ENCODE measurements at regions not wholly inside any gene's neighbourhood (a gene's known extent, or its start where the extent isn't known, plus 50 kb on each side); places are given as distances from the start of the nearest gene placed in this dataset.
"Not testable (repeated sequence)": the region's sequence is repeated elsewhere in the genome, so short reads cannot be mapped to it uniquely, and the experiment has no call there.

GRCh38 chr3:159229116-159229680, 427.3 kb downstream of the MFSD1 start:
- no peak for DNase-seq (ENCODE audit: low read depth, low spot score)

- DNase-seq (ENCODE audit: low read depth, low spot score), result no peak
These were observed 431.1 kb downstream of the MFSD1 start for GRCh38 chr3:159232966-159233365.

- DNase-seq (ENCODE audit: low read depth, low spot score), result no peak
These were observed 431.9 kb downstream of the MFSD1 start for GRCh38 chr3:159233734-159234133.

DNA sequence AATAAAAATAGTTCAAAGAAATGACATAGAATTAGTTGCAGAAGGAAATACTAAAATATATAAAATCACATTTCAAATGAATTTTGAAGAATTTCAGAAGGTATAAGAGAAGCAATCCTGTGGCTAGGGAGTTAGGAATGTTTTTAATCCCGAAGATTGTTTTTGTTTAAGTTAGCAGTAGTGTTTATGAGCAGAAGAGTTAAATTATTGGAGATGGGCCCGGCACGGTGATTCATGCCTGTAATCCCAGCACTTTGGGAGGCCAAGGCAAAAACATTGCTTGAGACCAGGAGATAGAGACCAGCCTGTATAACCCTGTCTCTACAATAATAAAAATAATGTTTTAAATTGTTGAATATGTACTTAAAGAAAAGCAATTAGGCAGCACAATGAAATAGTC, 432.5 kb downstream of the MFSD1 start:
- DNase-seq (ENCODE audit: low read depth, low spot score), result peak; percentile 21

DNA sequence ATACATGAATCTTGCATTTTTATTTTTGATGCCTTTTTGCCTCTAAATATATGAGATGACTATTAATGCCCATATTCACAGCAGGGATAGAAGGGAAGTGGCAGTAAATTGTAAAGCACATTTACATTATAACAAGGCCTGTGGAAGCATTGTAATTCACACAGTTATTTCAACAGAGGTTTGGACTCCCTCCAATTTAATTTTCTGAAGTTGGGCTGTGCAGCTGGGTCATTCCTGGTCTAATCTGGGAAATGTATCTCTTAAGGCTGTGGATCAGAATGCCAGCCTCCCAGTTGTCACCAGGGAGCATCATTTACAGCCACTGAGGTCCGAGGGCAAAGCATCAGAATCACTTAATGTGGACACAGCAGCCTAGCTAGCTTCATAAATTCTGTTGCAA, 434.5 kb downstream of the MFSD1 start:
- peak; percentile 29 for DNase-seq (ENCODE audit: low read depth, low spot score)

- peak; percentile 57 for DNase-seq (ENCODE audit: low read depth, low spot score)
These were observed 435.4 kb downstream of the MFSD1 start for GRCh38 chr3:159237226-159237625.

GRCh38 chr3:159238646-159239045, 436.8 kb downstream of the MFSD1 start:
- DNase-seq (ENCODE audit: low read depth, low spot score), result no peak

DNA sequence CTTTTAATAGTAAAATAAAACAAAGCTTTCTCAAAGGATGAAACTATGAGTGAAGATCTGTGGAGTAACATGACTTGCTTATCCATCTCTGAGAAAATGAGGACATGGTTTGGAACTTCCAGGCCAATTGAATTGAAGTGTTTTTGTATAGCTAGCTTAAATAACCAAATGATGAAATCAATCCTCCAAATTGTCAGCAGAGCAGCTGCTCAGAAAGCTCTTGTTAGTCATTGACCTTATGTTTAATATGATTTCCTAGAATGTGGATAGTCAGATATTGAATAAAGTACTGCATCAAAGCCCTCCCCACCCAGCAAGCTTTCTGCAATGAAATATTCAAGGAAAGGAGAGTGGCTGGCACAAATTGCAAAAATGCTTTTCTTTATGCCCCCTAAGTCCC, 437.2 kb downstream of the MFSD1 start:
- DNase-seq (ENCODE audit: low read depth, low spot score), result no peak

GRCh38 chr3:159244933-159245332, 443.1 kb downstream of the MFSD1 start:
- no peak for DNase-seq (ENCODE audit: low read depth, low spot score)

DNA sequence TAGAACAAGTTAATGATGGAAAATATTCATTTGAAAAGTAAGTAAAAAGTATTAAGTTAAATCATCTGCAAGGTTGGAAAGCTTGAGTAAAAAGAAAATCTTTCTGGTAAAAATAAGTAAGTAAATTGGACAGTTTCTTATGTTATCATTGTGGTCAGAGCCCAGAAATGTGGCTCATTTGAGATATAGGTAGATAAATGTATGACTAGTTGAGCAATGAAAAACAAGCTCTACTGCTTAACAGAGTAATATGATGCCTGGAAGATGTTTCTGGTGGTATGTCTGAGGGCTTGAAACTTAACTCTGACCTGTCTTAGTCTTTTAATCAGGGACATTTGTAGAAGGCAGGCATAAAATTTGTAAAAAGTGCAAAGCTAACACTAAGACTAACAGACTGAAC, 444.0 kb downstream of the MFSD1 start:
- no peak for DNase-seq (ENCODE audit: low read depth, low spot score)

DNA sequence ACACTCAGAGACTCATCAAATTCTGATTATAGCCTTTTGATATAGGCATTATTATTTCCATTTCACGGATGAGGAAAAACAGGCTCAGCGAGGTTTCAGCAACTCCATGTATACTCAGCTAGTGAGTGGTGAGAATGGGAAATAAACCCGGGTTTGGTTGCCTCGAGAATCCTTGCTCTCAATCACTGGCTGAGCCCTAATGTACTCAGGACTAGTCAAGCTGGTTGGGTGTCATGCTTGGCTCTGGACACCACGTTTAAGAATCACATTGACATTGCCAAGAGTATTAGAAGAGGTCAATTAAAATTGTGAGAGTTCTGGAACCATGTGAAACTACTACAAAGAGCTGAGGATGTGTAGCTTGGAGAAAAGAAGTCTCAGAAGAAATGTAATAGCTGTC, 444.5 kb downstream of the MFSD1 start:
- no peak for DNase-seq (ENCODE audit: low read depth, low spot score)

GRCh38 chr3:159249472-159250174, 447.8 kb downstream of the MFSD1 start:
- no peak for DNase-seq (ENCODE audit: low read depth, low spot score)

DNA sequence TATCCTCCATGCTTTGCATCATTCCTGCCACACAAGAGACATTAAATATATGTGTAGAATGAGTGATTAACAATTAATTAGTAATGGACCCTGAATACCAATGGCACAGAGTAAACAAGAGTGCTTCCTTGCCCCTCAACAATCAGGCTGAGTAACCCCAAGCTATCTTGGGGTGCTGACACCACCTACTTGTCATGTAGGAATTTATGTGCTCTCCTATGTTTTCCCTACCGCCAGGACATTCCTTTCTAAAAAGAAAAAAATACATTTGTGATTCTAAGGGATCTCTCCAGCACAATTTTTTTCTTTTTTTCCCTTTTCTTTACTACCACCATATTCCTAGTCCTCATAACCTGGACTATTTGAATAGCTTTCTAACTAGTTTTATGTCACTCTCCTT, 449.1 kb downstream of the MFSD1 start:
- DNase-seq (ENCODE audit: low read depth, low spot score), result no peak

DNA sequence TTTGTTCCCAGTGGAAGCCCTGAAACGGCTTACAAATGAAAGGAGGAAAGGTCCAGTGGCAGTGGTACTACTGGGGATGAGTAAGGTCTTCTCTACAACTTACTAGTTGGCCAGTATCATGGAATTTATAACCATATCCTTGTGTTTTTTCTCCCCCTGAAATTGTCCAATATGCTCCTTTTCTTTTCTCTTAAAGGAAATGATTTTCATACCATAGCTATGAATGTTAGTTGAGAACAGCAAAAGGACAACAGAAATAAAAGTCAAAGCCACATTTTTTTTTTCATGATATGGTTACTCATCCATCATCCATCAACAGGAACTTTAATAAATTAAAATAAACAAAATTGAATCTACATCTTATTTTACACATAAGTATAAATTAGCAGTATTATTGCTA, 450.4 kb downstream of the MFSD1 start:
- DNase-seq (ENCODE audit: low read depth, low spot score), result no peak

- peak; percentile 62 for DNase-seq (ENCODE audit: low read depth, low spot score)
These were observed 451.0 kb downstream of the MFSD1 start for GRCh38 chr3:159252772-159253384.

DNA sequence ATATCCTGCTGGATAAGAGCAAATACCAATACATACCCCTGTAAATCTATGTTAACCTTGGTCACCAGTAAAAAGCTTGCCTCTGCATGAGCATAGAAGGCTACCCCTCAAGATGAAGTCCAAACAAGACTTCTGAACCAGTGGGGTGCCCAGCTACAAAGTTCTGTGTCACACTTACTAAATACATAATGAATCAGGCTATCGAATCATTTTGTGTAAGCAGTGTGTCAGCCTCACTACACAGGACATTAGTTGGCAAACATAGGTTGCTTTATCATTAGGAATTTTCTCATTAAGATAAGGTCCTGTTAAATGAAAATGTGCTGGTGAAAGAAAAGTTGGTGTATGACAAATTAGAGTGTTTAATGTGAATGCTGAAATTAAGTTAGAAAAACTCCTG, 452.0 kb downstream of the MFSD1 start:
- DNase-seq (ENCODE audit: low read depth, low spot score), result no peak

DNA sequence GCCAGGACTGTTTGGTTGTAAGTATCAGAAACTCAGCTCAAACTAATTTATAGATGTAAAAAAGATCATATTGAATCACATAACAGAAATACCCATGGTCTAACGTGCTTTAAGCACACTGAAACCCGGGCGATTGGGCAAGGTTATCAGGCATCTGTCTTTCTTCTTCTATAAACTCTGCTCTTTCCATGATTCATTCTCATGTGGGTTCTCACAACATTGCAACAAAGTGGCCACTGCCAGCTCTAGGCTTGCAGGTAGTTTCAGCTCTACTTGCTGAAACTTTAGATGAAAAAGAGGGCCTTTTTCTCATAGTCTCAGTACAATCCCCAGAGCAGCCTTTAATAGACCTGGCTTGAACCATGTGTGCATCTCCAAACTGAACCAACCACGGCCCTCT, 456.1 kb downstream of the MFSD1 start:
- DNase-seq (ENCODE audit: low read depth, low spot score), result no peak

GRCh38 chr3:159258934-159259333, 457.1 kb downstream of the MFSD1 start:
- DNase-seq (ENCODE audit: low read depth, low spot score), result no peak

DNA sequence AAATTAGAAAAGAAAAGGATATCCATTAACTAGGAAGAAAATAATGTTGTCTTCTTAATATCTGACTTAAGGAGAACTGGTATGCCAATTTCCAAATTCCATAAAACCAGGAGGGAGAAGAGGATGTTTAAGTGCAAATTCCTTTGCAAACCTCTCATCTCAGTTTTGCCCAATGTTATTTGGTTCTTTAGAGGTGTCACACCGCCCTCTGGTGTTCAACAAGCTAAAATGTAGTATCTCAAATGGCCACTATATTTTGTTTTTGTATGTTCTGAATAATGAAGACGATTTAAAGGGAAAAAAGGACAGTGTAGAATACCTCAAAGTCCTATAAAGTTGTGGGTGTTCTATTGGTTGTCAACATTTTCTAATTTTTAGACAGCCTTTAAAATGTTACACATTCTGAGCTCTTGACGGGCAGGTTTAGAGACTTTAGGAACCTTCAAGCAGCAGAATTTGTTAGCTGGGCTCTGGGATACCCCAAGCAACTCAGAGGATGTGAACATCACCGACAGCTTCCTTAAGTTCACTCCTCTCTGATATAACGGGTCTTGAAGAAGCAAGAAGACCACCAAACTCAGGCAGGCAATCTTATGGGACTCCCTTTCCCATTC, 458.3 kb downstream of the MFSD1 start:
- peak; percentile 80 for DNase-seq (ENCODE audit: low read depth, low spot score)

DNA sequence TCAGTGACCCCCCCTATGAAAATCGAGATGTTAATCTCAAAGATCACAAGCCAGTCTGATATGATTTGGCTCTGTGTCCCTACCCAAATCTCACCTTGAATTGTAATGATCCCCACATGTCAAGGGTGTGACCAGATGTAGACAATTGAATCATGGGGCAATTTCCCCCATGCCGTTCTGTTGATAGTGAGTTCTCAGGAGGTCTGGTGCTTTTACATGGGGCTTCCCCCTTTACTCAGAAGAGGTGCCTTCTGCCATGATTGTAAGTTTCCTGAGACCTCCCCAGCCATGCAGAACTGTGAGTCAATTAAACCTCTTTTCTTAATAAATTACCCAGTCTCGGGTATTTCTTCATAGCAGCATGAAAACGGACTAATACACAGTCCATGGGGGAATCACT, 459.5 kb downstream of the MFSD1 start:
- DNase-seq (ENCODE audit: low read depth, low spot score), result not testable (repeated sequence)

- DNase-seq (ENCODE audit: low read depth, low spot score), result peak; percentile 72
These were observed 462.1 kb downstream of the MFSD1 start for GRCh38 chr3:159263750-159264553.

GRCh38 chr3:159265705-159266104, 463.9 kb downstream of the MFSD1 start:
- DNase-seq (ENCODE audit: low read depth, low spot score), result no peak

Data from astrocyte of the hippocampus (primary cell).